ENCODE measurements at regions not wholly inside any gene's neighbourhood (a gene's known extent, or its start where the extent isn't known, plus 50 kb on each side); places are given as distances from the start of the nearest gene placed in this dataset.
"Not testable (repeated sequence)": the region's sequence is repeated elsewhere in the genome, so short reads cannot be mapped to it uniquely, and the experiment has no call there.

- intact Hi-C loops (cut with DNase I), result no loop called here
Observed at GRCh38 chr3:153469162-153469561, 307.1 kb downstream of the RAP2B start.

GRCh38 chr3:153484842-153485241 is 322.8 kb downstream of the RAP2B start:
- no peak for DNase-seq (ENCODE audit: low spot score)
- ATAC-seq, result no peak
- intact Hi-C loops (cut with DNase I), result no loop called here

More at GRCh38 chr3:153469162-153469561, 307.1 kb downstream of the RAP2B start:
- no peak for DNase-seq (ENCODE audit: low spot score)
- no peak for ATAC-seq

- DNase-seq (ENCODE audit: low spot score) (no peak), ATAC-seq (no peak)
- intact Hi-C loops (cut with DNase I), result no loop called here
Observed at GRCh38 chr3:153495422-153495821, 333.4 kb downstream of the RAP2B start.

- no peak for ATAC-seq
- intact Hi-C loops (cut with DNase I), result no loop called here
- DNase-seq (ENCODE audit: low spot score), result no peak
Observed at GRCh38 chr3:153502682-153503081, 340.7 kb downstream of the RAP2B start.

- DNase-seq (ENCODE audit: low spot score) (no peak), ATAC-seq (no peak)
- intact Hi-C loops (cut with DNase I), result no loop called here
Observed at GRCh38 chr3:153503873-153504272, 341.8 kb downstream of the RAP2B start.

GRCh38 chr3:153506205-153506604 is 344.2 kb downstream of the RAP2B start:
- DNase-seq (ENCODE audit: low spot score); intact Hi-C loops (cut with DNase I); ATAC-seq: not testable (repeated sequence)

GRCh38 chr3:153506686-153507085 is 344.7 kb downstream of the RAP2B start:
- intact Hi-C loops (cut with DNase I); DNase-seq (ENCODE audit: low spot score); ATAC-seq: not testable (repeated sequence)

- intact Hi-C loops (cut with DNase I), result no loop called here
- DNase-seq (ENCODE audit: low spot score) (no peak), ATAC-seq (no peak)
Observed at GRCh38 chr3:153513236-153513635, 351.2 kb downstream of the RAP2B start.

GRCh38 chr3:153528473-153528872 is 366.4 kb downstream of the RAP2B start:
- ATAC-seq (no peak), DNase-seq (ENCODE audit: low spot score) (no peak)
- intact Hi-C loops (cut with DNase I), result no loop called here

GRCh38 chr3:153539263-153539662 is 377.2 kb downstream of the RAP2B start:
- DNase-seq (ENCODE audit: low spot score) (no peak), ATAC-seq (no peak)
- intact Hi-C loops (cut with DNase I), result no loop called here

- intact Hi-C loops (cut with DNase I), result no loop called here
- DNase-seq (ENCODE audit: low spot score) (no peak), ATAC-seq (no peak)
Observed at GRCh38 chr3:153545471-153545870, 383.4 kb downstream of the RAP2B start.

- ATAC-seq, result no peak
- intact Hi-C loops (cut with DNase I), result no loop called here
- DNase-seq (ENCODE audit: low spot score), result no peak
Observed at GRCh38 chr3:153547970-153548369, 385.9 kb downstream of the RAP2B start.

GRCh38 chr3:153549686-153550085 is 387.7 kb downstream of the RAP2B start:
- intact Hi-C loops (cut with DNase I); DNase-seq (ENCODE audit: low spot score); ATAC-seq: not testable (repeated sequence)

- DNase-seq (ENCODE audit: low spot score) (no peak), ATAC-seq (no peak)
- intact Hi-C loops (cut with DNase I), result no loop called here
Observed at GRCh38 chr3:153551536-153552285, 389.7 kb downstream of the RAP2B start.

- intact Hi-C loops (cut with DNase I), result no loop called here
- ATAC-seq (no peak), DNase-seq (ENCODE audit: low spot score) (no peak)
Observed at GRCh38 chr3:153552887-153553604, 391.0 kb downstream of the RAP2B start.

- DNase-seq (ENCODE audit: low spot score) (no peak), ATAC-seq (no peak)
- intact Hi-C loops (cut with DNase I), result no loop called here
Observed at GRCh38 chr3:153553605-153553945, 391.5 kb downstream of the RAP2B start.

GRCh38 chr3:153555919-153556318 is 393.9 kb downstream of the RAP2B start:
- ATAC-seq (no peak), DNase-seq (ENCODE audit: low spot score) (no peak)
- intact Hi-C loops (cut with DNase I), result no loop called here

- DNase-seq (ENCODE audit: low spot score); ATAC-seq; intact Hi-C loops (cut with DNase I): not testable (repeated sequence)
Observed at GRCh38 chr3:153559366-153559765, 397.3 kb downstream of the RAP2B start.

GRCh38 chr3:153567011-153567410 is 405.0 kb downstream of the RAP2B start:
- intact Hi-C loops (cut with DNase I), result no loop called here
- DNase-seq (ENCODE audit: low spot score), result no peak
- ATAC-seq, result no peak

- no peak for DNase-seq (ENCODE audit: low spot score)
- intact Hi-C loops (cut with DNase I), result no loop called here
- no peak for ATAC-seq
Observed at GRCh38 chr3:153567556-153567955, 405.5 kb downstream of the RAP2B start.
